ENCODE measurements at regions not wholly inside any gene's neighbourhood (a gene's known extent, or its start where the extent isn't known, plus 50 kb on each side); places are given as distances from the start of the nearest gene placed in this dataset.
"Not testable (repeated sequence)": the region's sequence is repeated elsewhere in the genome, so short reads cannot be mapped to it uniquely, and the experiment has no call there.

GRCh38 chr2:204138206-204138605 is 201.6 kb downstream of the ICOS start:
- DNase-seq (ENCODE audit: low read depth), result no peak
- H3K4me3 ChIP-seq (replicated peaks; ENCODE audit: low read depth, low read length), result no peak overlapping the region
- no peak for TF ChIP-seq CTCF (IDR thresholded peaks at IDR 0.05; ENCODE audit: low read length, missing control alignments)

- H3K4me3 ChIP-seq (replicated peaks; ENCODE audit: low read depth, low read length), result no peak overlapping the region
- no peak for TF ChIP-seq CTCF (IDR thresholded peaks at IDR 0.05; ENCODE audit: low read length, missing control alignments)
- DNase-seq (ENCODE audit: low read depth), result no peak
These were observed 203.7 kb downstream of the ICOS start for GRCh38 chr2:204140246-204140645.

GRCh38 chr2:204143216-204144014 is 206.9 kb downstream of the ICOS start:
- TF ChIP-seq CTCF (IDR thresholded peaks at IDR 0.05; ENCODE audit: low read length, missing control alignments), result no peak
- no peak overlapping the region for H3K4me3 ChIP-seq (replicated peaks; ENCODE audit: low read depth, low read length)
- DNase-seq (ENCODE audit: low read depth), result no peak

- TF ChIP-seq CTCF (IDR thresholded peaks at IDR 0.05; ENCODE audit: low read length, missing control alignments), result no peak
- DNase-seq (ENCODE audit: low read depth), result no peak
- H3K4me3 ChIP-seq (replicated peaks; ENCODE audit: low read depth, low read length), result no peak overlapping the region
These were observed 207.9 kb downstream of the ICOS start for GRCh38 chr2:204144492-204144891.

- H3K4me3 ChIP-seq (replicated peaks; ENCODE audit: low read depth, low read length), result peak overlapping the region; percentile 43
- peak; percentile 74 for DNase-seq (ENCODE audit: low read depth)
- TF ChIP-seq CTCF (IDR thresholded peaks at IDR 0.05; ENCODE audit: low read length, missing control alignments), result peak; percentile 95
These were observed 208.7 kb downstream of the ICOS start for GRCh38 chr2:204145263-204145751.

- TF ChIP-seq CTCF (IDR thresholded peaks at IDR 0.05; ENCODE audit: low read length, missing control alignments), result no peak
- H3K4me3 ChIP-seq (replicated peaks; ENCODE audit: low read depth, low read length), result peak overlapping the region; percentile 43
- no peak for DNase-seq (ENCODE audit: low read depth)
These were observed 209.2 kb downstream of the ICOS start for GRCh38 chr2:204145791-204146190.

GRCh38 chr2:204147040-204147439 is 210.5 kb downstream of the ICOS start:
- DNase-seq (ENCODE audit: low read depth), result not testable (repeated sequence)

More at GRCh38 chr2:204147040-204147439, 210.5 kb downstream of the ICOS start:
- H3K4me3 ChIP-seq (replicated peaks; ENCODE audit: low read depth, low read length), result not testable (repeated sequence)
